GM23338 (cell line): ENCODE measurements at regions not wholly inside any gene's neighbourhood (a gene's known extent, or its start where the extent isn't known, plus 50 kb on each side); places are given as distances from the start of the nearest gene placed in this dataset.

Experiments used
- ATAC-seq: fragments of 200-7000 bp; cut with Tn5 transposase; 3 replicates; pipeline ENCODE4 v1.9.1; 2020
- DNase-seq: peaks from one replicate; pipeline ENCODE4 v3.0.0-alpha.2; 2015; ENCODE audit warnings: low spot score
- H2AFZ ChIP-seq: fragments of 200-600 bp; sonication (generic); 2 replicates; pipeline ENCODE4 v1.8.0; 2016; ENCODE audit warnings: antibody characterized with exemption, mild to moderate bottlenecking, moderate library complexity
- H3F3A ChIP-seq: fragments of 200-600 bp; sonication (generic); replicated peaks from 2 replicates; pipeline ENCODE4 v1.8.0; 2017; ENCODE audit warnings: antibody characterized with exemption, mixed run types, low read depth
- H3K27ac ChIP-seq: fragments of 200-600 bp; sonication (generic); 2 replicates; pipeline ENCODE4 v1.6.1; 2016; ENCODE audit warnings: low read depth
- H3K27me3 ChIP-seq: fragments of 200-600 bp; sonication (generic); 2 replicates; pipeline ENCODE4 v1.8.0; 2016; ENCODE audit warnings: mild to moderate bottlenecking, mixed run types, moderate library complexity; ENCODE audit not compliant: insufficient read depth
- H3K36me3 ChIP-seq: fragments of 200-600 bp; sonication (generic); 2 replicates; pipeline ENCODE4 v1.8.0; 2016; ENCODE audit warnings: mild to moderate bottlenecking; ENCODE audit not compliant: insufficient read depth
- H3K4me1 ChIP-seq: fragments of 200-600 bp; sonication (generic); 2 replicates; pipeline ENCODE4 v1.8.0; 2016; ENCODE audit warnings: mild to moderate bottlenecking, moderate library complexity; ENCODE audit not compliant: insufficient read depth
- H3K4me2 ChIP-seq: fragments of 200-600 bp; sonication (generic); 2 replicates; pipeline ENCODE4 v1.7.1; 2017; ENCODE audit warnings: mixed run types
- H3K4me3 ChIP-seq: fragments of 200-600 bp; sonication (generic); 2 replicates; pipeline ENCODE4 v1.6.1; 2016; ENCODE audit warnings: mixed run types
- H3K79me2 ChIP-seq: fragments of 200-600 bp; sonication (generic); replicated peaks from 2 replicates; pipeline ENCODE4 v1.8.0; 2017; ENCODE audit warnings: mild to moderate bottlenecking; ENCODE audit not compliant: insufficient read depth
- H3K9me2 ChIP-seq: fragments of 200-600 bp; sonication (generic); 2 replicates; pipeline ENCODE4 v1.8.0; 2017; ENCODE audit not compliant: insufficient read depth
- H4K20me1 ChIP-seq: fragments of 200-600 bp; sonication (generic); replicated peaks from 2 replicates; pipeline ENCODE4 v1.8.0; 2017; ENCODE audit warnings: mild to moderate bottlenecking; ENCODE audit not compliant: insufficient read depth
- H3K27ac Mint-ChIP-seq: 2 replicates; pipeline ENCODE4 v1.8.0; 2020; ENCODE audit warnings: inconsistent platforms, mild to moderate bottlenecking, moderate library complexity, mixed read lengths
- H3K27me3 Mint-ChIP-seq: 3 replicates; pipeline ENCODE4 v1.8.0; 2022; ENCODE audit warnings: low read depth, mild to moderate bottlenecking, moderate library complexity, mixed read lengths, inconsistent platforms; ENCODE audit not compliant: insufficient read depth, poor library complexity
- H3K36me3 Mint-ChIP-seq: 3 replicates; pipeline ENCODE4 v1.8.0; 2021; ENCODE audit warnings: low read depth, mild to moderate bottlenecking, inconsistent platforms, moderate library complexity, mixed read lengths
- H3K4me1 Mint-ChIP-seq: 3 replicates; pipeline ENCODE4 v1.8.0; 2020; ENCODE audit warnings: mild to moderate bottlenecking, inconsistent platforms, mixed read lengths
- H3K4me3 Mint-ChIP-seq: 3 replicates; pipeline ENCODE4 v1.8.0; 2021; ENCODE audit warnings: moderate library complexity, mild to moderate bottlenecking, inconsistent platforms, mixed read lengths
- H3K9me3 Mint-ChIP-seq: 3 replicates; pipeline ENCODE4 v1.8.0; 2020; ENCODE audit warnings: moderate library complexity, mild to moderate bottlenecking, inconsistent platforms, mixed read lengths
- CREB1 ChIP-seq: fragments of 250-450 bp; sonication (Bioruptor Pico); IDR thresholded peaks from 2 replicates; pipeline ENCODE4 v1.5.0; 2020; ENCODE audit warnings: low read depth, mild to moderate bottlenecking, moderate library complexity
- EZH2 ChIP-seq: fragments of 200-600 bp; sonication (generic); IDR thresholded peaks from one replicate; pipeline ENCODE4 v1.8.0; 2017; ENCODE audit warnings: antibody characterized with exemption, mild to moderate bottlenecking, low read depth; ENCODE audit not compliant: unreplicated experiment
- EZH2phosphoT487 ChIP-seq: fragments of 200-600 bp; sonication (generic); IDR thresholded peaks from one replicate; pipeline ENCODE4 v1.8.1; 2018; ENCODE audit warnings: antibody characterized with exemption; ENCODE audit not compliant: unreplicated experiment
- JUNB ChIP-seq: IDR thresholded peaks from one replicate; pipeline ENCODE4 v1.6.1; 2016; ENCODE audit warnings: antibody characterized with exemption; ENCODE audit not compliant: unreplicated experiment
- POLR2AphosphoS5 ChIP-seq: IDR thresholded peaks from 2 replicates; pipeline ENCODE4 v1.6.1; 2016; ENCODE audit warnings: antibody characterized with exemption, low read depth
- ZNF114 ChIP-seq: fragments of 250-450 bp; sonication (Bioruptor Pico); IDR thresholded peaks from 2 replicates; pipeline ENCODE4 v1.5.0; 2020; ENCODE audit warnings: mild to moderate bottlenecking, moderate library complexity
- ZNF331 ChIP-seq: fragments of 250-450 bp; sonication (Bioruptor Pico); IDR thresholded peaks from 2 replicates; pipeline ENCODE4 v1.5.0; 2020; ENCODE audit warnings: low read depth, mild to moderate bottlenecking, moderate library complexity
- TF ChIP-seq, protein P1 (sequence below): IDR thresholded peaks from one replicate; pipeline ENCODE4 v1.6.1; 2018; ENCODE audit warnings: antibody characterized with exemption; ENCODE audit not compliant: unreplicated experiment
- TF ChIP-seq, protein P2 (sequence below), 2 experiments: fragments of 200-600 bp in 1 of 2; sonication (generic) in 1 of 2; conservative IDR thresholded peaks; 2 replicates each; pipeline versions ENCODE4 v1.5.1 to v1.6.1; 2016 to 2017; ENCODE audit warnings: antibody characterized with exemption in 2 of 2, low read depth in 2 of 2, mild to moderate bottlenecking in 2 of 2, moderate library complexity in 1 of 2
- TF ChIP-seq, protein P3 (sequence below): IDR thresholded peaks from 2 replicates; pipeline ENCODE4 v1.6.1; 2016; ENCODE audit warnings: antibody characterized with exemption

DNA sequence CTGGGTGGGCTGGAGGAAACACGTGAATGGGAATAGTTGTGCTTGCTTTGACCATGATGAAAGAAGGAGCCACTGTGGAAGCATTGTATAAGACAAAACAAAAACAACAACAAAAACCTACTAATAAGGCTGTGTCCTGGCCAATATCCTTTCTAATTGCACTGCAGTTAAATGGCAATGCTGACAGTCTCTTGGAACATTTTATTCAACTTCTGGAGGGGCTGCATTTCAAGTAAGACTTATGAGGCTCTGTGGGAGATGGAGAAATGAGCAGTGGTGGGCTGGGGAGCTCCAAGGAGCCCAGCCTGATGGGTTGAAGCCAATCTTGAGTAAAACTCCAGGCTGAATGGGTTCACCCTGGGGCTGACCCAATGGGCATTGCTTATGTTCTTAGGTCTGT, 99.8 kb upstream of the ROPN1 start (continued):
- TF ChIP-seq, protein P1, sequence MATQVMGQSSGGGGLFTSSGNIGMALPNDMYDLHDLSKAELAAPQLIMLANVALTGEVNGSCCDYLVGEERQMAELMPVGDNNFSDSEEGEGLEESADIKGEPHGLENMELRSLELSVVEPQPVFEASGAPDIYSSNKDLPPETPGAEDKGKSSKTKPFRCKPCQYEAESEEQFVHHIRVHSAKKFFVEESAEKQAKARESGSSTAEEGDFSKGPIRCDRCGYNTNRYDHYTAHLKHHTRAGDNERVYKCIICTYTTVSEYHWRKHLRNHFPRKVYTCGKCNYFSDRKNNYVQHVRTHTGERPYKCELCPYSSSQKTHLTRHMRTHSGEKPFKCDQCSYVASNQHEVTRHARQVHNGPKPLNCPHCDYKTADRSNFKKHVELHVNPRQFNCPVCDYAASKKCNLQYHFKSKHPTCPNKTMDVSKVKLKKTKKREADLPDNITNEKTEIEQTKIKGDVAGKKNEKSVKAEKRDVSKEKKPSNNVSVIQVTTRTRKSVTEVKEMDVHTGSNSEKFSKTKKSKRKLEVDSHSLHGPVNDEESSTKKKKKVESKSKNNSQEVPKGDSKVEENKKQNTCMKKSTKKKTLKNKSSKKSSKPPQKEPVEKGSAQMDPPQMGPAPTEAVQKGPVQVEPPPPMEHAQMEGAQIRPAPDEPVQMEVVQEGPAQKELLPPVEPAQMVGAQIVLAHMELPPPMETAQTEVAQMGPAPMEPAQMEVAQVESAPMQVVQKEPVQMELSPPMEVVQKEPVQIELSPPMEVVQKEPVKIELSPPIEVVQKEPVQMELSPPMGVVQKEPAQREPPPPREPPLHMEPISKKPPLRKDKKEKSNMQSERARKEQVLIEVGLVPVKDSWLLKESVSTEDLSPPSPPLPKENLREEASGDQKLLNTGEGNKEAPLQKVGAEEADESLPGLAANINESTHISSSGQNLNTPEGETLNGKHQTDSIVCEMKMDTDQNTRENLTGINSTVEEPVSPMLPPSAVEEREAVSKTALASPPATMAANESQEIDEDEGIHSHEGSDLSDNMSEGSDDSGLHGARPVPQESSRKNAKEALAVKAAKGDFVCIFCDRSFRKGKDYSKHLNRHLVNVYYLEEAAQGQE: no peak
- TF ChIP-seq JUNB: no peak
- TF ChIP-seq POLR2AphosphoS5: no peak
- no peak for TF ChIP-seq CREB1
- TF ChIP-seq, protein P2, sequence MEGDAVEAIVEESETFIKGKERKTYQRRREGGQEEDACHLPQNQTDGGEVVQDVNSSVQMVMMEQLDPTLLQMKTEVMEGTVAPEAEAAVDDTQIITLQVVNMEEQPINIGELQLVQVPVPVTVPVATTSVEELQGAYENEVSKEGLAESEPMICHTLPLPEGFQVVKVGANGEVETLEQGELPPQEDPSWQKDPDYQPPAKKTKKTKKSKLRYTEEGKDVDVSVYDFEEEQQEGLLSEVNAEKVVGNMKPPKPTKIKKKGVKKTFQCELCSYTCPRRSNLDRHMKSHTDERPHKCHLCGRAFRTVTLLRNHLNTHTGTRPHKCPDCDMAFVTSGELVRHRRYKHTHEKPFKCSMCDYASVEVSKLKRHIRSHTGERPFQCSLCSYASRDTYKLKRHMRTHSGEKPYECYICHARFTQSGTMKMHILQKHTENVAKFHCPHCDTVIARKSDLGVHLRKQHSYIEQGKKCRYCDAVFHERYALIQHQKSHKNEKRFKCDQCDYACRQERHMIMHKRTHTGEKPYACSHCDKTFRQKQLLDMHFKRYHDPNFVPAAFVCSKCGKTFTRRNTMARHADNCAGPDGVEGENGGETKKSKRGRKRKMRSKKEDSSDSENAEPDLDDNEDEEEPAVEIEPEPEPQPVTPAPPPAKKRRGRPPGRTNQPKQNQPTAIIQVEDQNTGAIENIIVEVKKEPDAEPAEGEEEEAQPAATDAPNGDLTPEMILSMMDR (conservative IDR thresholded peaks at IDR 0.05; ENCODE audit: low read depth in 2 of 2): no peak
- TF ChIP-seq, protein P3, sequence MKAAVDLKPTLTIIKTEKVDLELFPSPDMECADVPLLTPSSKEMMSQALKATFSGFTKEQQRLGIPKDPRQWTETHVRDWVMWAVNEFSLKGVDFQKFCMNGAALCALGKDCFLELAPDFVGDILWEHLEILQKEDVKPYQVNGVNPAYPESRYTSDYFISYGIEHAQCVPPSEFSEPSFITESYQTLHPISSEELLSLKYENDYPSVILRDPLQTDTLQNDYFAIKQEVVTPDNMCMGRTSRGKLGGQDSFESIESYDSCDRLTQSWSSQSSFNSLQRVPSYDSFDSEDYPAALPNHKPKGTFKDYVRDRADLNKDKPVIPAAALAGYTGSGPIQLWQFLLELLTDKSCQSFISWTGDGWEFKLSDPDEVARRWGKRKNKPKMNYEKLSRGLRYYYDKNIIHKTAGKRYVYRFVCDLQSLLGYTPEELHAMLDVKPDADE: no peak
- no peak for TF ChIP-seq ZNF331 (CRISPR knock-in tag)
- no peak for TF ChIP-seq EZH2phosphoT487
- no peak for TF ChIP-seq ZNF114 (CRISPR knock-in tag)
- no peak for TF ChIP-seq EZH2

DNA sequence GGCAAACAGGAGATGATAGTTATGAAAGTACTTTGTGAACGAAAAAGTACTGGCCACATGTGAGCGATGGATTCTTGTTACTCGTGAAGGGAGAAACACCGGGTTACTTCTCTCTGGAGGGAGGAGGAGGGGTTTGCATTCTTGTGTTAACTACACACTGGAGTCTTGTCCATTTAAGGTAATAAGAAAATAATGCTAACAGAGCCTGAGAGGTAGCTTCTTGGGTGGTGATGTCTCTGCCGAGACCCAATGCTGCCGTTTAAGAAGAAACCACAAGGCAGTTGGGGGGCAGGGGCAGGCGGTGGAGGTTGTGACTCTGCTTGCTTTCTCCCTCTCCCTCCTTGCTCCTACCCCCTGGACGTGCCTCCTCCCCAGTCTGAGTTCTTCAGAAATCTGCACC, 100.9 kb upstream of the ROPN1 start:
- Histone ChIP-seq H3K27ac (no peak overlapping the region), H3K27me3 (no peaks in the 10 kb centered on the region), H3K4me3 (no peak overlapping the region), H3K4me1 (no peaks in the 10 kb centered on the region), H3K9me2 (peaks cover 9% of the 10 kb centered on the region; the same call in 1 of the 2 replicates), H3K79me2 (no peaks in the 10 kb centered on the region), H3K4me2 (no peak overlapping the region), H2AFZ (no peak overlapping the region), H3F3A (no peaks in the 10 kb centered on the region), H4K20me1 (no peaks in the 10 kb centered on the region), H3K36me3 (no peaks in the 10 kb centered on the region)
- Mint-ChIP-seq H3K4me3 (no peak overlapping the region), H3K27ac (0 out of 2 replicates have a peak overlapping the region, but pooled peaks have one; percentile 40), H3K4me1 (peaks cover 17% of the 10 kb centered on the region), H3K36me3 (no peaks in the 10 kb centered on the region; the same call in 2 of the 3 replicates), H3K9me3 (no peaks in the 10 kb centered on the region), H3K27me3 (peaks cover 4% of the 10 kb centered on the region)
- ATAC-seq (peak; percentile 55), DNase-seq (peak; percentile 22)
- TF ChIP-seq EZH2: no peak
- no peak for TF ChIP-seq JUNB
- no peak for TF ChIP-seq ZNF114 (CRISPR knock-in tag)
- TF ChIP-seq EZH2phosphoT487: no peak
- no peak for TF ChIP-seq POLR2AphosphoS5
- TF ChIP-seq, protein P1: no peak
- no peak for TF ChIP-seq ZNF331 (CRISPR knock-in tag)
